ENCODE measurements at regions not wholly inside any gene's neighbourhood (a gene's known extent, or its start where the extent isn't known, plus 50 kb on each side); places are given as distances from the start of the nearest gene placed in this dataset.
"Not testable (repeated sequence)": the region's sequence is repeated elsewhere in the genome, so short reads cannot be mapped to it uniquely, and the experiment has no call there.

- Mint-ChIP-seq H3K36me3 (no peaks in the 10 kb centered on the region), H3K27me3 (no peaks in the 10 kb centered on the region), H3K9me3 (no peaks in the 10 kb centered on the region), H3K4me3 (no peak overlapping the region), H3K27ac (no peak overlapping the region), H3K4me1 (ENCODE audit: unreplicated experiment) (no peaks in the 10 kb centered on the region)
- no peak for TF ChIP-seq CTCF (conservative IDR thresholded peaks at IDR 0.05)
- DNase-seq (ENCODE audit: extremely low spot score, unreplicated experiment), result no peak
Measured at GRCh38 chr10:42898037-42898960, 115.7 kb downstream of the BMS1 start.

DNA sequence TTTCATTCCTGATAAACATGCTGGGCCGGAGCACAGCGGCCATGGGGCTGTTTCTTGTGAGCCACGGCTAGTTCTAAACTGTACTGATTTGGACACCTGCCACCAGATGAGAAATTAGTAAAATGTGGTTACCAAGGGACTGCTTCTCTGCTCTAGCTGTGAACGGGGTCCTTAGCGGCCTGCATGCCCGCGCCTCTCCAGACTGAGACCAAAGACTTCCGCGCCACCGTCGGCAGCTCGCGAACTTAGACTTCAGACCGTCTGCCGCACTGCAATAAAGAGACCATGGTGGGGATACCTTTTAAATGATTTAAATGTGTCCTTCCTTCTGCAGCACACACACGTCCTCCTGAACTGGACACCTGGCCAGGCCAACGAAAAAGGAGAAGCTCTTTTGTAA, 116.4 kb downstream of the BMS1 start:
- no peak for DNase-seq (ENCODE audit: extremely low spot score, unreplicated experiment)
- H3K4me3 Mint-ChIP-seq, result no peak overlapping the region
- no peak overlapping the region for H3K27ac Mint-ChIP-seq
- no peaks in the 10 kb centered on the region for H3K36me3 Mint-ChIP-seq
- no peak for TF ChIP-seq CTCF (conservative IDR thresholded peaks at IDR 0.05)
- H3K27me3 Mint-ChIP-seq, result no peaks in the 10 kb centered on the region
- no peaks in the 10 kb centered on the region for H3K9me3 Mint-ChIP-seq
- H3K4me1 Mint-ChIP-seq (ENCODE audit: unreplicated experiment), result no peaks in the 10 kb centered on the region

DNA sequence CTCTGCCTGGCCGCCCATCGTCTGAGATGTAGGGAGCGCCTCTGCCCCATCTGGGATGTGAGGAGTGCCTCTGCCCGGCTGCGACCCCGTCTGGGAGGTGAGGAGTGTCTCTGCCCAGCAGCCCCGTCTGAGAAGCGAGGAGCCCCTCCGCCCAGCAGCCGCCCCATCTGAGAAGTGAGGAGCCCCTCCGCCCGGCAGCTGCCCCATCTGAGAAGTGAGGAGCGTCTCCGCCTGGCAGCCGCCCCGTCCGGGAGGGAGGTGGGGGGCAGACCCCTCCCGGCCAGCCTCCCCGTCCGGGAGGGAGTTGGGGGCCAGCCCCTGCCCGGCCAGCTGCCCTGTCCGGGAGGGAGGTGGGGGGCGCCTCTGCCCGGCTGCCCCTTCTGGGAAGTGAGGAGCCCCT, 117.8 kb downstream of the BMS1 start:
- H3K4me1 Mint-ChIP-seq (ENCODE audit: unreplicated experiment); DNase-seq (ENCODE audit: extremely low spot score, unreplicated experiment); H3K27ac Mint-ChIP-seq; H3K27me3 Mint-ChIP-seq; H3K9me3 Mint-ChIP-seq; H3K36me3 Mint-ChIP-seq; H3K4me3 Mint-ChIP-seq: not testable (repeated sequence)

- no peak for DNase-seq (ENCODE audit: extremely low spot score, unreplicated experiment)
- H3K4me1 Mint-ChIP-seq (ENCODE audit: unreplicated experiment), result no peaks in the 10 kb centered on the region
- no peak overlapping the region for H3K4me3 Mint-ChIP-seq
- no peak for TF ChIP-seq CTCF (conservative IDR thresholded peaks at IDR 0.05)
- H3K27ac Mint-ChIP-seq, result no peak overlapping the region
- no peaks in the 10 kb centered on the region for H3K9me3 Mint-ChIP-seq
- no peaks in the 10 kb centered on the region for H3K36me3 Mint-ChIP-seq
- H3K27me3 Mint-ChIP-seq, result peaks cover 3% of the 10 kb centered on the region
Measured at GRCh38 chr10:42911359-42911758, 128.8 kb downstream of the BMS1 start.

- Mint-ChIP-seq H3K27me3 (peaks cover 3% of the 10 kb centered on the region), H3K9me3 (no peaks in the 10 kb centered on the region), H3K36me3 (no peaks in the 10 kb centered on the region), H3K4me1 (ENCODE audit: unreplicated experiment) (no peaks in the 10 kb centered on the region), H3K4me3 (no peak overlapping the region), H3K27ac (no peak overlapping the region)
- no peak for DNase-seq (ENCODE audit: extremely low spot score, unreplicated experiment)
- TF ChIP-seq CTCF (conservative IDR thresholded peaks at IDR 0.05), result no peak
Measured at GRCh38 chr10:42916974-42917373, 134.4 kb downstream of the BMS1 start.

DNA sequence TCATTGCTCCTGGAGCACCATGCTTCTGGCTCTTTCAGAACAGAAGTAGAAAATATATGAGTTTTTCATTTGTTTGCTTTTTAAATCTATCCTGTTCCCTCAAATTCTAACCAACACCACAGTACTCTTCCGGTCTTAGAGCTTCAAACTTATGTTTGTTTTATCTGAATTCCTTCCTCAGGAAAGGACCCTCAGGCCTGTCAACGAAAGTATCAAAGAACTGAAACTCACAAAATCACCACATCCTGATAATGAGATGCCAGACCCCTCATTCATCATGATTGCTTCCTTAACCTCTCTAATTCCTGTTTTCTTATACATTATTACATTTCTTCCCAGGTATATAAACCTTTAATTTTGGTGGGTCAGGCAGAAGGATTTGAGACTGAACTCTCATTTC, 135.2 kb downstream of the BMS1 start:
- DNase-seq (ENCODE audit: extremely low spot score, unreplicated experiment), result no peak
- Mint-ChIP-seq H3K4me1 (ENCODE audit: unreplicated experiment) (no peaks in the 10 kb centered on the region), H3K27ac (no peak overlapping the region), H3K36me3 (no peaks in the 10 kb centered on the region), H3K9me3 (no peaks in the 10 kb centered on the region), H3K4me3 (no peak overlapping the region), H3K27me3 (peaks cover 4% of the 10 kb centered on the region)
- TF ChIP-seq CTCF (conservative IDR thresholded peaks at IDR 0.05), result no peak
